Eye (tissue), 1 donor: ENCODE measurements at regions not wholly inside any gene's neighbourhood (a gene's known extent, or its start where the extent isn't known, plus 50 kb on each side); places are given as distances from the start of the nearest gene placed in this dataset.
A peak's percentile ranks its signal among the peaks of the same experiment; 100 is the strongest.

Experiments
- DNase-seq: peaks from one replicate; pipeline ENCODE4 v3.0.0-alpha.2; 2015

DNA sequence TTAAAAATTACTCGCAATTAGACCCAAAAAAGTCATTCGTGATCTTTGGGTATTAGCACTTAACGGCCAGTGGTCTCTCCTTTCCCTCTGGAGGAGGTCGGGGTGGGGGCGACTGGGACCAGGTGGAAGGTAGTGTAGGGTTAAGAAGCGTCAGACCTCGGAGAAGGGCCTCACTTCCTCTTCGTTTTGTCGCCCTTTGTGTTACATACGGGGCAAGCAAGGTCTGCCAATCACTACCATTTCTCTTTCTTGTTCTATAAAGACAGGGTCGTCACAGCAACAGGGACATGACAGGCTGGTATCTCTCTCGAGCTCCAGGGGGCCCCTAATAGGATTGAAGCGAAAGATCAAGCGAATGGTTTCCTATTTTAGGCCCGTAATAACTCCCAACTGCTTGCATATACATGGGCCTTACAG is 136.6 kb downstream of the INSIG2 start:
- DNase-seq = peak; percentile 66

GRCh38 chr2:118223992-118224894 is 136.0 kb downstream of the INSIG2 start:
- peak; percentile 74 for DNase-seq

DNA sequence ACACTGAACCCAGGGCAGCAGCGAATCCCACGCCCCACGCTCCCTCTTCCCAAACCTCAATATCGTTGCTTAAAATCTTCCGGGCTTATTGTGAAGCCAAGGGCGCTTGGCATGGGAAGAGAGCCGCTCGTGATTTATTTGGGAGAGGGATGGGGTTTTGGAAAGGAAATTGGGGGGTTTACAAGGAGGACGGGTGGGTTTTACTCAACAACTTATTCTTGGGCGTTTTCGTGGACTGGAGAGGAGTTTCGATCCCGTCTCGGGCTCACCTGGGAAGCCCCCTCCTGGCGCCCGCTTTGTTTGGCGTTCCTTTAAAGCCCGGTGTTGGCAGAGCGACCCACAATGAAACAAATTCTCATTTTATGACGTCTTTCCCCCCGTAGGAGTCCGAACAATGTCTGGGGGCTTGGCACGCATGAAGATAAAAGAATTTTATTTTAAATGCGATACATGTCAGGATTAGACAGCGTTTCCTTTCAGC is 135.3 kb downstream of the INSIG2 start:
- peak; percentile 77 for DNase-seq

DNA sequence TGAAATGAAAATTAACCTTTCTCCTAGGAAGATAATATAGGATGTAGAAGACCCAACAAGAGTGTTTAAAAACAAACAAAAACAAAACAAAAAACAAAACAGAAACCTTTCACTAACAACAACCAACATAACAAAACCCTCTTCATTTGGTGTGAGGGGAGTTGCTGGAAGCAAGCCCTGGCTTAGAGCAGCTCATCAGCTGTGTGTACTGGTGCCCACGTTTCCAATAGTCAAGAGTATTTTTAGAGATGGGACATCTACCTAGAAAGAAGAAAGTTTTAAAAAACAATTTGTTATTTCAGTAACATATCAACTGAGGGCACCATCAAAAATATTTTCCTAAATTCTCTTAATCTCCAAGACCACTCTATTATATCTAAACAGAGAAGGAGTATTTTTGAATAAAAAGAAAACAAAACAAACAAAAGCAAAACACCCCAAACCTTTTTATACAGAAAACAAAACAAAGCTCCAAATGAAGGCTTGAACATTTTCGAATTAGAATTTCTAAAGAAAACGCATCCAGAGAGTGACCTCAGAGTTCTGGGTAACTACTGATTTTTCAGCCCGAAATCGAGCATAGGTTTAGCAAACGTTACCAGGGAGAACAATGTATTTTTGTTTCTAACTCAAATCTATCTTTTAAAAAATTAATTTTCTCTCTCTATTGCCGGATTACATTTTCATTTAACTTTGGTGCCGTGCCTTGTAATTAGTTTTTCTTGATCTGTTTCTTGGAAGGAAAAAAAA is 134.6 kb downstream of the INSIG2 start:
- DNase-seq = no peak

- no peak for DNase-seq
These were observed 134.0 kb downstream of the INSIG2 start for GRCh38 chr2:118222273-118222594.

DNA sequence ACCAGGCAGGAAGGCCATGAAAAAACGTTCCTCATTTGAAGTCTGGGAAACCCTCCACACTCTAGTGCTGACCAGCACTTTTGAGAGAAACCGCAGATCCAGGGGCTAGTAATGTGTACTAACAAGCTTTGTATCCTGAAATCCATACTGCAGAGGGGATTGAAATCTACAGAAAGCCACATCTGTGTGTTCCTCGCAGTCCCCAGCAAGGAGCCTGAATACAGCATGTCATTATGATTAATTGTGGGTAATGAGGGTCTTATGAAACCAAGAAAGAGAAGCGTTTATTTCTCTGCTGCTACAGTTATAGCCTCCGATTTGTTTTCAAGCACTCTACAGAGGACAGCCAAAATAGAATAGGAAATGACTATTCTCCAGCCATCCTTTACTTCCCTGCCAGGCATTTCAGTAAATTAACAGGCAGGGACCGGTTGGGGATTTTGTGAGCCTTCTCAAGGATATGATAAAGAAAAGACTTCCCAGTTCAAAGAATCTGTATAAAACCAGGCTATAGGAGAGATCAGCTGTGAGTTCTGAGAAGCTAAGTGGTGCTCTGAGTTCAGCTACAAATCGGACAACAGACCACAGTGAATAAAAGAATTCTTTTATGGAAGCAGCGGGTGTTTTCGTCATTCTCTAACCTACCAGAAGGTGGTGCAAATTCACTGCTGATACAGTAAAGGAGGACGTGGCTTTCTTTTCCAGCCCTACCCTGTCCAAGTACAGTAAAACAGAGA is 133.4 kb downstream of the INSIG2 start:
- DNase-seq = peak; percentile 93

GRCh38 chr2:118219611-118220010 is 131.3 kb downstream of the INSIG2 start:
- DNase-seq = no peak

GRCh38 chr2:118216224-118216623 is 128.0 kb downstream of the INSIG2 start:
- DNase-seq = no peak

GRCh38 chr2:118209727-118210126 is 121.5 kb downstream of the INSIG2 start:
- DNase-seq = no peak

DNA sequence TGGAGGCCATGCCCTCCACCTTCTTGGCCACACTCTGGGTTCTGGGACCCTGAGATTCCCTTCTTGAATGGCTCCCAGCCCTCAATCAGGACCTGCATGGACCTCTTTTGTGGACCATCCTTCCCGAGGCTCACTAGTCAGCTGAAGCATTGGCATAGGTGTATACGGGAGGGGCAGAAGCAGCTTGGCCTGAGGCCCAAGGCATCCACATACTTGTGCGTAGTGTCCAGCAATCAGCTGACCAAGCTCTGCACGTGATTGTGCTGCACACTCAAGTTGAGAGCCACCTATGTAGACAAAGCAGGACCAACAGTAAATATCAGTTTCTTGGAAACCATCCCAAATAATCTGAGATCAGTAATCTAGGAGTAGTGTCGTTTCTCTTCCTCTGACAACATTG is 119.6 kb downstream of the INSIG2 start:
- DNase-seq = no peak

DNA sequence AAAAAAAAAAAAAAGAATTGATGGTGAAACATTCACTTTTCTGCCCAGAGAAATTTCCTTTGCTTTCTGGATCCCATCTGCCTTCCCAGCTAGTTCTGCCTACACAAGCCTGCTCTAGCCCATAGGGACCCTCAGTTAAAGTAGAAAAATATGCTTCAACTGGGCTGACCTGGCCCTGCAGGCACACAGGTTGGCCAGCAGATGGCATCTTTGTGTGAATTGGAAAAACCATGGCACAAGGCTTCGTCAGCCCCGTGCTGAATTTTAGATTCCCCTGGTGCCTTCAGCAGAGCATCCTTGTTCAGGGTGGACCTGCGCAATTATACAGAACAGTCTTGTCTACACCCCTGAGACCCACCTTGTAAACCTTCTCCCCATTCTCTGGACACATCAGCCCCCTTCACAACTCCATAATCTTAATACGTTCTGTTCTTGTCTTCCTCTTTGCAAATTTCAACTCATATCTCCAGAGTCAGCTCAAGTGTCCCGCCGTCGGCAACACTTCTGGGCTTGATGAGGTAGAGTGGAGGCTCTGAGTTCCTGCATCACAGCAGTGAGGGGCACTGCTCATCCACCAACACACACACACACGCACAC is 114.5 kb downstream of the INSIG2 start:
- DNase-seq = peak; percentile 76

DNA sequence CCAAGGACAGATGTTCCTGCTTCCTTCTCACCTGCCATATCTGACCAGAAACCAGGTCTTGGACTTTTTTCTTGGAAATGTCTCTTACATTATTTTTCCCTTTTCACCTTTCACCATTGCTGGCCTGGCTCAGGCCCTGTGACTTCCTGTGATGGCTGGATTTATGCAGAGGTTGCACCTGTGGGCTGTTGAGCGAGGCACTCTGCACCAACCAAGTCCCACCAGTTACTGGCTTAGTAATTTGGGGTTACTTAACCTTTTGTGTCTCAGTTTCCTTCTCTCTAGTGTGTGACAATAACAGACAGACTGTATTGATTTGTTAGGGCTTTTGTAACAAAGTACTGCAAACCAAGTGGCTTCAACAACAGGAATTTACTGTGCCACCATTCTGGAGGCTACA is 110.0 kb downstream of the INSIG2 start:
- DNase-seq = no peak

DNA sequence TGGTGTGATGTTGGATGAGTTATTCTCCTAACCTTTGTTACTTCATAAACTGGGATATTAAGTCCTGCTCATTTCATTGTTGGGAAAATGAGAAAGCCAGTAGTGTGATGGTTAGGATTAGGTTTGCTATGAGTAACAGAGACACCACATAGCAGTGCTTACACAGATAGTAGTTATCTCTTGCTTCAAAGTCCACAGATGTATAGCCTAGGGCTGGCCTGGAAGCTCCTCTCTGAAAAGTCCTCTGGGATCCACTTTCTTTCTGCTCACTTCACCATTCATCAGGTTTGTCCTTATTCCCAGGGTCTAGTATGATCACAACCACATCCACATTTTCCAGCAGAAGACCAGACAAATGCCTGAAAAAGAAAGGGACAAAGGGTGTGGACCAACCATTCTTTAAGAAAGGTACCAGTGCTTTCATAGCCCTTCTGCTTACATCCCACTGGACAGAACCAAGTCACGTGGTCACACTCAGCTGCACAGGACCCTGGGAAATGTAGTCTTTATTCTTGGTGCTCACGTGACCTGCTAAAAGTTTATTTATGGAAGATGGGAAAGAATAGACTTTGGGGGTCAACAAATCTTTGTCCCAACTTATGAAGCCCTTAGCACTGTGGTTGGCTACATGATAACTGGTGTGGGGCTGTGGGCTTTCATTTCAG is 108.9 kb downstream of the INSIG2 start:
- peak; percentile 11 for DNase-seq

- no peak for DNase-seq
These were observed 102.2 kb downstream of the INSIG2 start for GRCh38 chr2:118190474-118190873.

DNA sequence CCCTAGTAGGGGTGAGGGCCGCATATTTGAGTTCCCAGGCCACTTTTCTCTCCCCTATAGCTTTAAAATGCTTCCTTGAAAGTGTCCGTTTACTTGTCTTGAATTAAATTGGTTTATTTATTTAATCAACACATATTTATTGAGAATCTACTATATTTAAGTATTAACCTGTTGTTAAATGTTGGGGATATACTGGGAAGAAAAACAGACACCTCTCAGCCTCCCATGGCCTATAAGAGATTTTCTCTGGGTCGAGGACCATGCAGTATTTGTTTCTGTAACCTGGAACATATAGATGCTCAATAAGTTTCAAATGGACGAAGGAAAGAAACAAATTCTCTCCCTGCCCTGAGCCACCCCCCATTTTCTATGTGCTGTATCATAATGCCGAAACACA is 98.6 kb downstream of the INSIG2 start:
- no peak for DNase-seq

DNA sequence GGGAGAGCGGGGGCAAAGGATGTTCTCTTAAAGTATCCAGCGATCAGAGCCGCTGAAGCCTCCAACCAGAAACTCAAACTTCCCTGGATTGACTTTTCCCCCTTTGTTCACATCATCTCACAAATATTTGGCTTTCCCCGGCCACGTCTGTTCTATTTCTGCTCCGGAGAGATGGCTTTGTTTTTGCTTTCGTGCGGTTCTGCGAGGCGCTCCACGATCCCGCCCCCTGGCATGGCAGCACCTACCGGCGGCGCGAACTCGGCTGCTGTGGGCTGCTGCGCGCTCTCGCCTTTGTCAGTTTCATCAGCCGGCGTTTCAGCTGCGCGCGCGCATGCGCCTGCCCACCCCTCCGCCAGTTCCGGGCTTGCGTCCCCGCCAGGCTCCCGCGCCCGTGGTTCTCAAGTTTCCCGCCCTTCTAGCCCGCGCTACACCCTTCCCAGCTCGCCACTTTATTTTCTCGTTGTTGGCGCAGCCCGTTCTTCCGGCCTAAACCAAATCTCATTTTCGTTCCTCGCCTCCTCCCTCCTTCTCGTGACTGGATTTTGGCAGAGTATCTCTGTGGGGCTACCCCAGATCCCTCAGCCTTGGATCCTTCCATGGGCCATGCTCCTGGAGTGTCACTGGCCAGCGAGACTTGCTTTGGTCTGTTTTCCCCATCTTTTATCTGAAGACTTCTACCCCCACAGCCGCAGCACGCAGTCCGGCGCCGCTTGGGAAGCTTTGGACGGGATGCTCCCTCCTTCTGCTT is 98.0 kb downstream of the INSIG2 start:
- DNase-seq = peak; percentile 94

DNA sequence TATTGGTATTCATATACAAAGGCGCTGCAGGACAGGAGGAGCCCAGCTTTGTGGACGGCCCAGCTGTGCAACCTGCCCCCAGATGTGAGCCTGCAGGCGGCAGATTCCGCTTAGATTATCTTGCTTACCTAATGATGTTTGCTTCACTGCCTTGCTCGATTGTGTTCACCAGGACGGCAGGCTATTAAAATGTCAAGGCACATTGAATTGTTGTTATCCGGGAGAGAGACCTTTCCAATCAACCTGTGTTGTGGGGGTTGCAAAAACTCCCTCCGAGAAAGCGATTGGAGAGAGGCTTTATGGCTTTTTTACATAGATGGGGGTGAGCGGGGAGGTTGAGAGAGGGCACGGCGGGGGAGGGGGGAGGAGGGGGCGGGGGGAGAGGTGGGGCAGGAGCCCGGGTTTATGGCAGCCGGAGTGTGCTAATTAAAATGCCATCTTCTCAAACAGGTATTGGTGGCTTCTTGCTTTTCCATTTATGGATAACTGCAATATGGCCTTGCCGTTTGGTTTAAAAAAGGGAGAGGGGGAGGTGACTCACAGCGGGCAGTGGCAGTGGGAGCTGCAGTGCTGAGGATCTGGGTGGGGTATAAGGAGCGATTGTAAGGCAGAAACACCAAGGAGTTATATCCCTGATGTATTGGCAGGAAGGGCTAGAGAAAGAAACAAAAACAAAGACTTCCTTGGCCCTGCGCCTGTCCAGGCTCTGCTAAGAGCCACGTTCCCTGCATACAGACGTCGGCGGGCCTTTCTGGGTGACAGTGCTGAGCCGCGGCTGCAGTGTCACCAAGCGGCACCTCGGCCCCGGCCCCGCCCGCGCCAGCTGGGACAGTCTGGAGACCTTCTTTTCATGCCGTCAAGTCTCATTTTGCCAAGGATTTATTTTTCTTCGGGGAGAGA is 97.2 kb downstream of the INSIG2 start:
- DNase-seq = peak; percentile 67

- DNase-seq = peak; percentile 27
These were observed 95.1 kb downstream of the INSIG2 start for GRCh38 chr2:118183381-118183780.

DNA sequence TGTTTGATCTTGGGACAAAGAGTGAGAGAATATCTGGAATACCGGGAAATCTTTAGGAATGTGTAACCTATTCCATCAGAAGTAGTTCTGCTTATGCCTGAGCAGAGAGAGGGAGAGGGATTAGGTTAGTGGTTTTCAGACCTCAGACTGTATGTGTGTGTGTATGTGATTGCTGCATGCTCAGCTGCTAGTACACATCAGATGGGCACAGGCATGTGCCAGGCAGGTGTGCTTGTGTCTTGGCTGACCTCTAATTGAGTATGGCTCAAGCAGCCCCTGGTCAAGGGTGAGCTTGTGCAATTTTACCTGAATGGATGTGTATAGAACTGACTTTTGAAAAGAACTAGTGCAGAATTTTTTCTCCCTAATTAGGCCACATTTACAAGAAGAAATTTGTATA is 91.2 kb downstream of the INSIG2 start:
- no peak for DNase-seq

DNA sequence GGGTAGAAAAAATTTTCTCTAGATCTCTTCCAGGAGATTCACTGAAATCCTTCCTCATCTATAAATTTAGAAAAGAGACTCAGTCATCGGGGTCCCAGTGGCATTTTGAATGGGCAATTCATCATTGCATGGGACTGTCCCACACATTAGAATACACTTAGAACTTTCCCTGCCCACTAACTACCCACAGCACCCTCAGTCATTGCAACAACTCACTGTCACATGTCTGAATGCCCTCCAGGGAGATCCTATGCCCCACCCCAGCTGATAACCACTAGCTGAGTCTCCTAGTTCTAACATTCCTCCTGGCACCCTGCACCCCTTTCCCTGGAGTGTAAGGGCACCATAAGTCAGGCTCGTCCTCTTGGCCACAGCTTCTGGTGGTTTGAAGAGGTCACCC is 89.6 kb downstream of the INSIG2 start:
- no peak for DNase-seq

DNA sequence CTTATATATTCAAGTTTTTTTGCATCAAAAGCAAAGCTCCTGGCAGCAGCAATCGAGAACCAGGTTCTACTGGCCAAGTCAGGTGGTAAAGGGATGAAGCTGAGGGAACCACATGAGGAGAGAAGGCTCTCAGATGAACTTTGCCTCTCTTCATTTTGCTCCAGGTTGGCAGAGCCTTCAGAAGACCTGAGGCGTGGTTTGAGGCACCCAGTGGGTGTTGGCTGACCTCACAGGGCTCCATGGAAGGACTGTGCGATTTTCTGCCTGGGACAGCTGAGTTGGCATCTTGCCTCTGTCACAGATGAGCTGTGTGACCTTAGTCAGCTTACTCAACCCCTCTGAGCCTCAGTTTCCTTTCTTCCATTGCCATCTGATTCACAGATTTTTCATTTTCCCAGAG is 89.0 kb downstream of the INSIG2 start:
- DNase-seq = no peak
